HG03354 (cell line): ENCODE measurements at regions not wholly inside any gene's neighbourhood (a gene's known extent, or its start where the extent isn't known, plus 50 kb on each side); places are given as distances from the start of the nearest gene placed in this dataset.
A peak's percentile ranks its signal among the peaks of the same experiment; 100 is the strongest.
"Not testable (repeated sequence)": the region's sequence is repeated elsewhere in the genome, so short reads cannot be mapped to it uniquely, and the experiment has no call there.

Source experiments
- ATAC-seq: cut with Tn5 transposase; IDR thresholded peaks from one replicate; pipeline ENCODE4 v1.9.1; 2021; ENCODE audit warnings: mild to moderate bottlenecking; ENCODE audit not compliant: unreplicated experiment, poor library complexity, severe bottlenecking

DNA sequence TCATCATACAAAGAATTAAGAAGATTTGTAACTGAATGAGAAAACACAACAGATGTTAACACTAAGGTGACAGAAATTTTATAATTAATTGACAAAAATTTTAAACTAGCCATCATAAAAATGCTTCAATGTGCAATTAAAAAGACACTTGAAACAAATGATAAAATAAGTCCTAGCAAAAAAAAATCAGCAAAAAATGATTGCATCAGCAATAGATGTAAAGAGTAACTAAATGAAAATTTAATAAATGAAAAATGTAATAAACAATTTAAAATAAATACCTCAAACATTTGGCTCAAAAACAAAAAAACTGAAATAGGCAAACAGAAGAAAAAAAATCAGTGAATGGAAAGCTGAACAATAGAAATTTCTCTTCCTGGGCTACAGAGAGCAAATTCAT lies 380.7 kb upstream of the GALNTL6 start:
- no peak for ATAC-seq

DNA sequence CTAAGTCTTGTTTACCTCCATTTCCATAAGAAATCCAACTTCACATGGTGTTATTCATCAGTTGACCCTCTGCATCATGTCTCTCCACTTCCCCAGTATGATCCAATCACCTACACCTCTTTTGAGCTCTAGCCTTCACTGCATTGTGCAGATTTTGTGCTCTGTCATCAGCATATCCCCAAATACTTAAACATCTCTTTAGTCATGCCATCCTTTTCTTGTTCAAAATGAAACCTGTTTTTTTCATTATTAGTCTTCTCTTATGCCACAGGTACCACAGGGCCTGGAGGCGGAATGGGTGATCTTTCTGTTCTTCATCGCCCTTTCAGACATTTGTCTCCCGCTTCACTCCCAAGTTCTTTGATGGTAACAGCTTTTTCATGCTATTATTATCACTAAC lies 382.7 kb upstream of the GALNTL6 start:
- ATAC-seq: peak; percentile 60

- no peak for ATAC-seq
Measured at GRCh38 chr4:171397175-171397574, 416.0 kb upstream of the GALNTL6 start.

GRCh38 chr4:171390626-171391025 lies 422.6 kb upstream of the GALNTL6 start:
- ATAC-seq: no peak

DNA sequence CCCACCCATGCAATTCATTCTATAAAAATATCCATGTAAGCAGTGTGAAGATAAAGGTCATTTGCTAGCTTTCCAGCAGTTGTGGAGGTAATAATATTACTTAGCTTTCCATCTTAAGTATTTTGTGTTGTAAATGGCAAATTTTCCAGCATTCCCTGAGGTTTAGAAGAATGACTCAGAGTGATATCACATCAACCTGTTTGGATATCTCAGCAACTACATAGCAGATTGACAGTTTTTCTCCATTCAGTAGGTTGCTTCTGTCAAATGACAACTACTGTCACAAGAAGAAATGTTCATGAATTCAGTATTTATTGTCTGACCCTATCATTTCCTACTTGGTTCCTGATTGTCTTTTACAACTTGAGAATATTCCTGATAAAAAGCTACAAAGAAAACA lies 434.9 kb upstream of the GALNTL6 start:
- no peak for ATAC-seq

- no peak for ATAC-seq
Measured at GRCh38 chr4:171376724-171377123, 436.5 kb upstream of the GALNTL6 start.

DNA sequence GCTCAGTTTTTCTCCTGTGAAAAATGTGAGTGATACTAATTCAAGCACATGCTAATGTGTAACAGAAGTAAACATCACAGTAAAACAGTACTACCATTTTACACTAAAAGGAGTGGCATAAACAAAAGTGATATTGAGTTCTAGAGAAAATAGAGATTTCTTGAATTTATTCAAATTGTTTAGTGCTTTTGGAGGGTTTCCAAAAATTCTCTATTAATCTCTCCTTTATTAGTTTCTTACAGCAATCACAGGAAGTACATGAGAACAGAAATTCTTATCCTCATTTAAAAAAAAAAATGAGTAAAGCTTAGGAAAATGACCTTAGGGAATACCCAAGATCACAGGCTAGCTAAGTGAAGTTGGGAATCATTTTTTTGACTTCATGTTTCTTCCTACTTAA lies 459.7 kb upstream of the GALNTL6 start:
- ATAC-seq: no peak

GRCh38 chr4:171348090-171348489 lies 465.1 kb upstream of the GALNTL6 start:
- ATAC-seq: no peak

- no peak for ATAC-seq
Measured at GRCh38 chr4:171342646-171343045, 470.6 kb upstream of the GALNTL6 start.

DNA sequence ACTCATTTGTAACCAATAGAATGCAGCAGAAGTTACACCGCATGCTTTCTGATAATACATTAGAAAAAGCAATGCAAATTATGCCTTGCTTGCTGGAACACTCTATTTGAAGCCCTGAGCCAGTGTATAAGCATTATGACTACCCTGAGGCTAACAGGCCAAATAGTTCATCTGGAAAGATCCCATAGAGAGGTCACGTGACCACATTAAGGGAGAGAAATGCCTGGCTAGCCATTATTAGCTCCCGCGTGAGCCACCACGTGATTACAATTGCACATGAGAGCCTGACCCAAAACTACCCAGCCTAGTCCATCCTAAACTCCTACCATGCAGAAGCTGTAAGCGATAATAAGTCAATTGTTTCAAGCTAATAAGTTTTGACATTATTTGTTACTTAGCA lies 472.9 kb upstream of the GALNTL6 start:
- ATAC-seq: no peak

DNA sequence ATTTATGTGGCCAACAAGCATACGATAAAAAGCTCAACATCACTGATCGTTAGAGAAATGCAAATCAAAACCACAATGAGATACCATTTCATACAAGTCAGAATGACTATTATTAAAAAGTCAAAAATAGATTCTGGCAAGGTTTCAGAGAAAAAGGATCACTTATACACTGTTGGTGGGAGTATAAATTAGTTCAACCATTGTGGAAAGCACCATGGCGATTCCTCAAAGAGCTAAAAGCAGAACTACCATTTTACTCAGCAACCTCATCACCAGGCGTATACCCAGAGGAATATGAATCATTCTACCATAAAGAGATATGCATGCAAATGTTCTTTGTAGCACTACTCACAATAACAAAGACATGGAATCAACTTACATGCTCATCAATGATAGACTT lies 478.7 kb upstream of the GALNTL6 start:
- ATAC-seq: peak; percentile 84

DNA sequence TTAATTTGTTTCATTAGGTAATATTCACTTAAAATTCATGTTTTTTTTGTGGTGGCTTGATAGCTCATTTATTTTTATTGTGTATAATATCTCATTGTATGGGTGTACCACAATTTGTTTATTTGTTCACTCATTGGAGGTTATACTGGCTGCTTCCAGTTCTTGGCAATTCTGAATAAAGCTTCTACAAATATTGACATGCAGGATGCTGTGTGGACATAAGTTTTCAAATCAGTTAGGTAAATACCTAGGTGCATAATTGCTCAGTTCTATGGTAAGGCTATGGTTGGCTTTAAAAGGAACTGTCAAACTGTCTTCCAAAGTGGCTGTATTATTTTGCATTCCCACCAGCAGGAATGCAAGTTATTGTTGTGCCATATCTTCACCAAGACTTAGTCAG lies 504.5 kb upstream of the GALNTL6 start:
- no peak for ATAC-seq

DNA sequence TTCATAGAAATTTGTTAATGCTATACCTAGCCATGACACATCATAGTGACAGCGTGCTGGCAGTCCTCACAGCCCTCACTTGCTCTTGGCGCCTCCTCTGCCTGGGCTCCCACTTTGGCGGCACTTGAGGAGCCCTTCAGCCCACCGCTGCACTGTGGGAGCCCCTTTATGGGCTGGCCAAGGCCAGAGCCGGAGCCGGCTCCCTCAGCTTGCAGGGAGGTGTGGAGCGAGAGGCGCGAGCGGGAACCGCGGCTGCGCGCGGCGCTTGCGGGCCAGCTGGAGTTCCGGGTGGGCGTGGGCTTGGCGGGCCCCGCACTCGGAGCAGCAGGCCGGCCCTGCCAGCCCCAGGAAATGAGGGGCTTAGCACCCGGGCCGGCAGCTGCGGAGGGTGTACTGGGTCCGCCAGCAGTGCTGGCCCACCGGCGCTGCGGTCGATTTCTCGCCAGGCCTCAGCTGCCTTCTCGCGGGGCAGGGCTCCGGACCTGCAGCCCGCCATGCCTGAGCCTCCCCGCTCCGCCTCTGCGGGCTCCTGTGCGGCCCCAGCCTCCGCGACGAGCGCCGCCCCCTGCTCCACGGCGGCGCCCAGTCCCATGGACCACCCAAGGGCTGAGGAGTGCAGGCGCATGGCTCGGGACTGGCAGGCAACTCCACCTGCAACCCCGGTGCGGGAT lies 515.0 kb upstream of the GALNTL6 start:
- not testable (repeated sequence) for ATAC-seq

GRCh38 chr4:171288816-171289432 lies 524.3 kb upstream of the GALNTL6 start:
- ATAC-seq: no peak

DNA sequence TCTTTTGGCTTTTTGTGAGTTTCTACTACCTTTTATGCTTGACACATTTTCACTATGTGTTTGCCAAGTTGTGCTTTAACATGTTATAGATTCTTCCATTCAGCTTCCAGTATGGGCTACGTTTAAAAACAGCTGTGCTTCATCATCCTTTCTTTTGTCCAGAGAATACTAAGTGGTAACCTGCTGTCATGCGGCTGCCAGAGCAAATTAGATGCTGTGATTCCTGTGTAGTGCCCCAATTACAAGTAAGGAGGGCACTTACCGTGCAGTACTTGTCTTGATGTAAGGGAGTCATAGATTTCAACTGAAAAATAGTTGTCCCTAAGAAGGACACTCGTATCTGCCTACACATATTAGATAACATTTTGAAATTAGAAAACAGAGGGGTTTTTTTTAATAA lies 531.8 kb upstream of the GALNTL6 start:
- no peak for ATAC-seq

DNA sequence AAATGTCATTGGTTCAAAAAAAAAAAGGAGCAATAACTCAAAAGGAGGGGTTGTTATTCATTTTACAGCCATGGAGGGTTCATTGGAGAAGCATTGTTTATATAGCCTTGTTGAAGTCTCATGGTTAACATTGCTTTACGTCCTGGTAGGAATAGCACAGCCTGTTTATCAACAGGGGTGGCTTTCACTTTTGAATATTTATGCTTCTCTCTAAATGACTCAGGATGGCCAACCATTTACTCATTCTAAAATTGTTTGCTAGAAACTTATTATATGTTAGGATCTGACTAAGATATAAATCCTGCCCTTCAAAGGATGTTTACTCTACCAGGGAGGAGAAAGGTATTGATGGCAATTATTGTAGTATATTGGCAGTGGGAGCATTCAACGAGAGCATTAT lies 534.1 kb upstream of the GALNTL6 start:
- ATAC-seq: no peak

DNA sequence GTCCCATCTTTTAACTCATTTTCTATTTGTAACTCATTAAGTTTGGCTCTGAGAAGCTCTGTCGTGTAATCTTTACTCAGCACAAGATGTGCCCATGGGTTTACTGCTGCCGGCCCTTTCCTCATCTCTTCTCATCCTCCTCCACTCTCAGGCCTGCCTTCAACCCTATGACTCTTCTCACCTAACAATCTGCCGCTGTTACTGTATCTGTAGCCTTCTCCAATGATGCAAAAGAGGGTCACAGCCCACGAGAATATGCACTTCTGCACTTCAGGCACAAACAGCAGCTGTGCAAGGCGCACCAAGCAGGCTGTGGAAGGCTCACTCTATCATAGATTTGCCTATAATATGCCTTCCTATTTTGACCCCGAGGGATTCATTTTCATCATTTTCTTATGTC lies 546.5 kb upstream of the GALNTL6 start:
- no peak for ATAC-seq

DNA sequence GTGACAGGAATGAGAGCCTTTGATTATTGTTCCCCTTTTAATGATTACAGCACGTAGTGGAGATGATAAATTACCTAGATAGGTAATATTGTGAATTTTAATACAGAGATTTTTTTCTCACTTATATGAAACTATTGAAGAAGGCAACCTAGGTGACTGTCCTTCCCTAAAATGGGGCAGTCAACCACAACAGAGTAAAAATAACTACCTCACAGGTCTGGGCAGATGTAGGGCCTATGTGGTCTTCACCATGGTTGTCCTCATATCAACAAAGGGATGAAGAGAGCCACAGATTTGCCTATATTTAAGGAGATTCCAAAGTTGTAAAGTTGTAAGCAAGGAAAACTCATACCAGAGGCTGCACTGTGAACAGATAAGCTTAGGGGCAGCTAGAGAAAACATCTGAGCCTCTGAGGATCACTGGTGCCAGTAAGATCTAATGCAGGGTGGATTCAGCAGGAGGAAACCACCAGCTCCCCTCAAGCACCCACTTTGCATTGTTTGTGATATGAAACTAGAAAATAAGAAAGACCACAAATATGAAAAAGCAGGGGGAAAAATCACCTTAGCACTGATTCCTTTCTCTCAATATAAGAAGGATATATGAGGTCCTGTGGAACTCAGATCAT lies 547.9 kb upstream of the GALNTL6 start:
- ATAC-seq: no peak

- no peak for ATAC-seq
Measured at GRCh38 chr4:171256223-171256622, 557.0 kb upstream of the GALNTL6 start.

GRCh38 chr4:171246948-171247347 lies 566.3 kb upstream of the GALNTL6 start:
- no peak for ATAC-seq

DNA sequence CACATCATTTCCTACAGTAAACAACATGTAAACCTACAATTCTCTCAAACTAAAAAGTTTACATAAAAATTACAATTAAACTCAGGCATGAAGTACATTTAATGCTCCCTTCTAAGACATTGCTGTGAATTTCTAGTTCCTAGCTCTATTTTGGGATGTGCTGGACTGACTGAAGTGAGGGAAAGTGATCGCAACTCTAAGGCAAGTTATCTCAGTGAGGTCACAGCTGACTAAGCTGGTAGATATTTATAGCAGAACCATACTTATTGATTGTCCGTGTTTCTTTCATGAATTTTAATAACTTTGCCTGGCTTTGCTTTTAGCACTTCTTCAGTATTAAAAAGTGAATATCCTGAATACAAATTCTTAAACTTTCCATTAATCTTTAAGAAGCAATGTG lies 570.4 kb upstream of the GALNTL6 start:
- no peak for ATAC-seq
